Lower leg skin (tissue), 4 donors: ENCODE measurements at regions not wholly inside any gene's neighbourhood (a gene's known extent, or its start where the extent isn't known, plus 50 kb on each side); places are given as distances from the start of the nearest gene placed in this dataset.

Source experiments
- DNase-seq, 2 donors: peaks; one replicate each; pipeline ENCODE4 v3.0.0-alpha.2; 2019; ENCODE audit warnings: low spot score in 2 of 2
- H3K4me3 ChIP-seq: fragments of 200-600 bp; sonication (generic); 2 replicates; pipeline ENCODE4 v1.5.1; 2017; ENCODE audit warnings: mild to moderate bottlenecking, low read depth; ENCODE audit not compliant: poor library complexity, severe bottlenecking
- POLR2A ChIP-seq, 2 donors: fragments of 450-650 bp; IDR thresholded peaks; one replicate each; pipeline ENCODE4 v1.6.1; 2016 to 2017; ENCODE audit warnings: antibody characterized with exemption in 2 of 2, mild to moderate bottlenecking in 1 of 2, moderate library complexity in 1 of 2
- WGBS, 2 donors: methylation state at CpG; one replicate each; pipeline ENCODE4 v1.1.5; 2018; 5-methylcytosine and 5-hydroxymethylcytosine counted together
- intact Hi-C: fragments of 100-400 bp; cut with DNase I; formaldehyde crosslinking; loops from one replicate; pipeline ENCODE4 v1.15.0; 2023; ENCODE audit warnings: low total_unique reads
- TF ChIP-seq, protein P1 (sequence below), 3 donors: fragments of 450-650 bp; IDR thresholded peaks; one replicate each; pipeline ENCODE4 v1.5.1; 2016; ENCODE audit warnings: antibody characterized with exemption in 3 of 3, mild to moderate bottlenecking in 3 of 3, moderate library complexity in 2 of 3

DNA sequence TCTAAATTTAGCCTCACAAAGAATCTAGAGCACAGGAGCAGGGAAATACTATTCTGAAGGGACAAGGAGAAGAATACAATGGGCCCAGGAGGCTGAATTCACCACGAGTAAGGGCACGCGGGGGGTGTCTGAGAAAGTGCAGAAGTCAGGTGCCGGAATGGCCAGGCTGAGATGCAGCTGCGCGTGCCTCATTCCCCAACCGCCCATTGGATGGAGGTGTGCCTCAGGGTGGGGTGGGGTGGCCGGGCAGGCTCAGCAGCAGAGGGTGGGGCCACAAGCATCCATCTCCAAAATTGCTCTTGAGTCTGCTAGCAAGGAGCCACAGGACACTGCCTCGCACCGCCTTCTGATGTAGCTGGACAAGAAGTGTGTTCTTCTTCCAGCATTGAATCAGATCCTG is 387.0 kb downstream of the SHANK2 start:
- 73 to 85% methylated on average over 10 of the region's 10 CpGs for WGBS, 2 donors
- no peak overlapping the region for H3K4me3 ChIP-seq
- TF ChIP-seq, protein P1, sequence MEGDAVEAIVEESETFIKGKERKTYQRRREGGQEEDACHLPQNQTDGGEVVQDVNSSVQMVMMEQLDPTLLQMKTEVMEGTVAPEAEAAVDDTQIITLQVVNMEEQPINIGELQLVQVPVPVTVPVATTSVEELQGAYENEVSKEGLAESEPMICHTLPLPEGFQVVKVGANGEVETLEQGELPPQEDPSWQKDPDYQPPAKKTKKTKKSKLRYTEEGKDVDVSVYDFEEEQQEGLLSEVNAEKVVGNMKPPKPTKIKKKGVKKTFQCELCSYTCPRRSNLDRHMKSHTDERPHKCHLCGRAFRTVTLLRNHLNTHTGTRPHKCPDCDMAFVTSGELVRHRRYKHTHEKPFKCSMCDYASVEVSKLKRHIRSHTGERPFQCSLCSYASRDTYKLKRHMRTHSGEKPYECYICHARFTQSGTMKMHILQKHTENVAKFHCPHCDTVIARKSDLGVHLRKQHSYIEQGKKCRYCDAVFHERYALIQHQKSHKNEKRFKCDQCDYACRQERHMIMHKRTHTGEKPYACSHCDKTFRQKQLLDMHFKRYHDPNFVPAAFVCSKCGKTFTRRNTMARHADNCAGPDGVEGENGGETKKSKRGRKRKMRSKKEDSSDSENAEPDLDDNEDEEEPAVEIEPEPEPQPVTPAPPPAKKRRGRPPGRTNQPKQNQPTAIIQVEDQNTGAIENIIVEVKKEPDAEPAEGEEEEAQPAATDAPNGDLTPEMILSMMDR (IDR thresholded peaks at IDR 0.05): no peak
- TF ChIP-seq POLR2A (IDR thresholded peaks at IDR 0.05): no peak
- DNase-seq: no peak
- intact Hi-C loops: no loop called here

DNA sequence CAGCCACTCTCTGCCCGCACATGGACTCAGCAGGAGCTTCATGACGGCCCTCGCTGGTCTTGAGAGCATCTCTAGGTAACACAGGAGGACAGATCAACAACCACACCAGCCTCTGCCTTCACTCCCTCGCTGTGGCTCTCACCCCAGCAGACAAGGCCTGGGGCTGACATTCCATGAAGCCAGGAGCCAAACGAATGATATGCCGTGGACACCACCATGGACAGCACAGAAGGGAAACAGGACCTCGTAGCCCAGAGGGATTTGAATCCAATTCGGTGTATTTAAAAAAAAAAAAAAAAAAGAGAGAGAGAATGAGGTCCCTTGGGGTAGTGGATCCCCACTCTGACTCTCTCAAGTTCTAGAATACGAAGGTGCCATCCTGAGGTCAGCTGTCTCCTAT is 385.5 kb downstream of the SHANK2 start:
- DNase-seq: no peak
- no peak overlapping the region for H3K4me3 ChIP-seq
- intact Hi-C loops: no loop called here
- TF ChIP-seq POLR2A (IDR thresholded peaks at IDR 0.05): no peak
- TF ChIP-seq, protein P1 (IDR thresholded peaks at IDR 0.05): no peak
- WGBS, 2 donors: 67 to 81% methylated on average over 9 of the region's 9 CpGs

DNA sequence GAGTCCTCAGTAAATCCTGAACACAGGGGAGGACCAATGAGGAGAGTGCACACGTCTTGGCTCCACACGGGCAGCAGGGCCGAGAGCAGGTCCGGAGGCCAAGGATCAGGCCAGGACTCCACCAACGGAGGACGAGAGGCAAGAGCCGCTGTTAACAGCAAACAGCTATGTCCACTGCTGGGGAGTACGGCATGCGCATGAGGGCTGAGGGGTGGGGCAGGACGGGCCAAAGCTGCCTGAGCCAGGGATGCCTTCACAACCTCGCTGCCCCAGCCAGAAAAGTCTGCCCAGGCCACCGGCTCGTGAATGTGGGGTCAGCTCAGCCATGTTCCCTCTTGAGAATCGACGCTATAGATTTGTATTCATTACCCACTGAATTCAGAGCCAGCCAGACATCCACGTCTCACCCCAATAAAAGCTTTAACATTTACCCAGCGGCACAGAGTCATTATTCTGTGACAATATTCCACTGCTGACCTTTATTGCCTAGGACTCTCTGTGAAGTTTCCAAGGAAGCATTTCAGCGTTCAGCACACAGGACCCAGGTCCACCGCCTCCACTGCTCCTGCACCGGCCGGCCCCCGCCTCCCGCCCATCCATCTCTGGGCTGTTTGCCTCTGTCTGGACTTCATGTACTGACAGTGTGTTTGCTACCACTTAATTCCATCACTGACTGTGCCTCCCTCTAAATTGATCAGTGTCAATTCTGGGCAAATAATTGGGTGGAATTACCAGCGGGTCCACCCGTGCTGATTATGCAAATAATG is 384.9 kb downstream of the SHANK2 start:
- DNase-seq: no peak
- no peak overlapping the region for H3K4me3 ChIP-seq
- no peak for TF ChIP-seq POLR2A (IDR thresholded peaks at IDR 0.05)
- TF ChIP-seq, protein P1 (IDR thresholded peaks at IDR 0.05): no peak
- 84 to 91% methylated on average over 24 to 25 of the region's 25 CpGs for WGBS, 2 donors
- intact Hi-C loops: no loop called here

DNA sequence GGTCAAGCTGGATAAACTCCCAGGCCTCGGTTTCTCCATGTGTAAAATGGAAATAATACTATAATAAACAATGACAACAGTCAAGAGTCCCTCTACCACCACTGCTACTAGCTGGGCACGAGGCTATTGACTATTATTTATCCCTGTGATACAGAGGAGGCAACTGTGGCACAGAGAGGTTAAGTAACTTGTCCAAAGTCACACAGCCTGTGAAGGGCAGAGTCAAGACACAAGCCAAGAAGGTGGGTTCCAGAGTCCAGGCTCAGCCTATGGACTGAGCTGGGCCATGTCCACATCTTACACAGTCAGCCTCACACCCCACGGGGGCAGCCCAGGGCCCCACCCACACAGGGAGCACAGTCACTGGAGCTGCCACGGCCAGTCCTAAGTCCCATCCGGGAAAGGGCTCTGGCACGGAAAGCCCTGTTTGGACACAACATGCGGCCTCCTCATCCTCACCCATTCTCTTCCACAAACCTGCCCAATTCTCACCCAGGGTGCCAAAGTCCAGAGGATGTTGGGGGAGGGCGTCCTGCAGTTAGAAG is 384.0 kb downstream of the SHANK2 start:
- DNase-seq: no peak
- intact Hi-C loops: no loop called here
- WGBS, 2 donors: 90 to 95% methylated on average over 8 of the region's 8 CpGs
- H3K4me3 ChIP-seq: no peak overlapping the region
- no peak for TF ChIP-seq POLR2A (IDR thresholded peaks at IDR 0.05)
- TF ChIP-seq, protein P1 (IDR thresholded peaks at IDR 0.05): no peak

DNA sequence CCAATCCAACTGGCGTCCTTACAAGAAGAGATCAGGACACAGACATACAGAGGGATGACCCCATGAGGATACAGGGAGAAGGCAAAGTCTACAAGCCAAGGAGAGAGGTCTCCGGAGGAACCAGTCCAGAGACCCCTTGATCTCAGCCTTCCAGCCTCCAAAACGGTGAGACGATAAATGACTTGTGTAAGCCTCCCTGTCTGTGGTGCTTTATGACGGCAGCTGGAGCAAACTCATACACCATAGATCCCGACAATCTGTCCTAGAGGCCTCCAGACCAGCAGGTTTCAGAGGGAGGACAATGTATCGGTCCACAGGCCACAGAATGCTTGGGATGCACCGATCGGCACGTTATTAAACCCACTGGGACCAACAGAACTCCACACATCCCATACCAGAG is 383.3 kb downstream of the SHANK2 start:
- intact Hi-C loops: no loop called here
- no peak overlapping the region for H3K4me3 ChIP-seq
- 84 to 87% methylated on average over 10 of the region's 10 CpGs for WGBS, 2 donors
- no peak for TF ChIP-seq POLR2A (IDR thresholded peaks at IDR 0.05)
- TF ChIP-seq, protein P1 (IDR thresholded peaks at IDR 0.05): no peak
- no peak for DNase-seq
